ENCODE measurements at regions not wholly inside any gene's neighbourhood (a gene's known extent, or its start where the extent isn't known, plus 50 kb on each side); places are given as distances from the start of the nearest gene placed in this dataset.

DNA sequence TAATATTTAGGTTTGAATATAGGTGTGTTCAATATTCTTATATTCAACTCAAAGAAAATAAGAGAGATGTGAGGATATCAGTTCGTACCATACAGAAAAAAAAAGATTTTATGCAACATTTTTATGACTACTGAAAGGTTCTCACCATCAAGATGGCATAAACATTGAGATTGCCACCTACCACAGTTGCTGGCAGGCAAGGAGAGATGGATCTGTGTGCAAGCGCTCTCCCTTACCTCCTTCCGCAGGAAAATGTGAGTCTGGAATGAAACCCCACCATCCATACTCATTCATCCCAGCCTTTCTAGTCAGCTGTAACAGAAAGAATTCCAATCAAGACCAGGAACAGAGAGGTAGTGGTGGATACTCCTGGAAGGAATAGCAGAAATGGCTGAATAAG is 376.9 kb downstream of the PPP3CA start:
- intact Hi-C loops (cut with micrococcal nuclease; ENCODE audit: unreplicated experiment) = no loop called here
- no TSS peak for BruUV-seq (replicated peaks)

DNA sequence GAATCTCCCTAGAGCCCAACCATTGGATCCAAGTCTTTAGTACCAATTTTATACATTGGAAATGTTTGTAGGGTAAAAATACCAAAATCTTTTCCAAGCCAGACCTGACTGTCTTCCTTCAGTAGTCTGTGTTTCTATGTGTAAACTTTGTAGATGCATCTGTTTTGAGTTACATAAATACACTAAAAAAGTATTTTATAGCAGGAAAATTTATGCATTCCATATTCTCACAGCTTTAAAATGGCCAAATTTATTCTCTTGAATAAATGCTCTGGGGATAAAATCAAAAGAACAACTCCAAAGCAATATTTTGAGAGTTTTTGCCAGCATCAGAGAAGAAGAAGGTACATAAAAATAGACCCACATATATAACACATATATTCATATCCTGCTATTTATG is 377.4 kb downstream of the PPP3CA start:
- no peaks in the 10 kb centered on the region for H3K4me1 ChIP-seq (ENCODE audit: insufficient read depth, low read length, poor library complexity, severe bottlenecking)
- BruUV-seq (replicated peaks) = no TSS peak

More for the DNA sequence above, 376.9 kb downstream of the PPP3CA start:
- Histone ChIP-seq H3K9me2 (ENCODE audit: insufficient read depth, low read length) (no peaks in the 10 kb centered on the region), H3K4me1 (ENCODE audit: insufficient read depth, low read length, poor library complexity, severe bottlenecking) (no peaks in the 10 kb centered on the region), H4K20me1 (ENCODE audit: insufficient read depth, low read length) (no peaks in the 10 kb centered on the region), H3K9me3 (ENCODE audit: low read length) (no peaks in the 10 kb centered on the region), H3K36me3 (ENCODE audit: insufficient read depth, low read length) (no peaks in the 10 kb centered on the region), H3K79me2 (ENCODE audit: insufficient read depth, low read depth, low read length) (no peaks in the 10 kb centered on the region), H3K4me2 (ENCODE audit: low read length) (no peak overlapping the region), H3K27ac (ENCODE audit: low read depth, low read length, poor library complexity, severe bottlenecking) (no peak overlapping the region), H3K4me3 (ENCODE audit: low read depth, low read length, poor library complexity, severe bottlenecking) (no peak overlapping the region), H2AFZ (ENCODE audit: low read length) (no peak overlapping the region)
- POLR2A ChIA-PET = interaction anchor here (0.9 kb wide), 1 partner anchor 16 kb away, joined by 3 read pairs; no protein-coding TSS in a partner anchor
- no peak for DNase-seq (ENCODE audit: low spot score)
- TF ChIP-seq CTCF (conservative IDR thresholded peaks at IDR 0.05; ENCODE audit: low read length) (no peak), EZH2phosphoT487 (IDR thresholded peaks at IDR 0.05; ENCODE audit: borderline replicate concordance, low read depth, low read length) (no peak)
- CTCF ChIA-PET (ENCODE audit: unreplicated experiment) = no interaction called here

More for the DNA sequence above, 377.4 kb downstream of the PPP3CA start:
- no peak for TF ChIP-seq CTCF (conservative IDR thresholded peaks at IDR 0.05; ENCODE audit: low read length)
- no peak for TF ChIP-seq EZH2phosphoT487 (IDR thresholded peaks at IDR 0.05; ENCODE audit: borderline replicate concordance, low read depth, low read length)
- intact Hi-C loops (cut with micrococcal nuclease; ENCODE audit: unreplicated experiment) = no loop called here
- Histone ChIP-seq H3K79me2 (ENCODE audit: insufficient read depth, low read depth, low read length) (no peaks in the 10 kb centered on the region), H3K36me3 (ENCODE audit: insufficient read depth, low read length) (no peaks in the 10 kb centered on the region), H3K4me3 (ENCODE audit: low read depth, low read length, poor library complexity, severe bottlenecking) (no peak overlapping the region), H4K20me1 (ENCODE audit: insufficient read depth, low read length) (no peaks in the 10 kb centered on the region), H3K9me3 (ENCODE audit: low read length) (no peaks in the 10 kb centered on the region), H3K4me2 (ENCODE audit: low read length) (no peak overlapping the region), H2AFZ (ENCODE audit: low read length) (no peak overlapping the region), H3K9me2 (ENCODE audit: insufficient read depth, low read length) (no peaks in the 10 kb centered on the region), H3K27ac (ENCODE audit: low read depth, low read length, poor library complexity, severe bottlenecking) (no peak overlapping the region)
- no peak for DNase-seq (ENCODE audit: low spot score)
- POLR2A ChIA-PET = interaction anchor here (1.5 kb wide), 1 partner anchor 16 kb away, joined by 4 read pairs; no protein-coding TSS in a partner anchor
- CTCF ChIA-PET (ENCODE audit: unreplicated experiment) = no interaction called here

All from OCI-LY7 (cell line).